ENCODE measurements at regions not wholly inside any gene's neighbourhood (a gene's known extent, or its start where the extent isn't known, plus 50 kb on each side); places are given as distances from the start of the nearest gene placed in this dataset.

DNA sequence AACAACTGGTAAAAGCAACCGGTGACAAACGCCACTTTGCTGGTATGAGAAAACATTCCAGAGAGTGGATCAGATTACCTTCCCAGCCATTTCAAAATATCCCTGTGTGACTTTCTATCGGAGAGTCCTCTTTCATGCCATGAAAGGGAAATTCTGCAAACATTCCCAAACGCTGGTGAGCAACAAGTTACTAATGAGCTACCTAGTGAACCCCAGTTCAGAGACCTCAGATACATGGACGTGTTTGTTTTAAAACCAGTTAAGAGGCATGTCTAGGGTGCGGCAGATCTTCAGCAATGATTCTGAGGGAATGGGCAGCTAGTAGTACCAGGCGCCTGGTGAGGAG lies 418.2 kb upstream of the NR2F2 start:
- H3K4me1 ChIP-seq, result no peaks in the 10 kb centered on the region
- no peak overlapping the region for H3K27ac ChIP-seq
- intact Hi-C loops (cut with DNase I), result no loop called here
- no peak overlapping the region for H3K4me3 ChIP-seq
- no peak for DNase-seq
- H3K36me3 ChIP-seq, result no peaks in the 10 kb centered on the region
- no peaks in the 10 kb centered on the region for H3K9me3 ChIP-seq
- no peak for TF ChIP-seq CTCF (IDR thresholded peaks at IDR 0.05)
- TF ChIP-seq POLR2A (IDR thresholded peaks at IDR 0.05), result no peak
- no peaks in the 10 kb centered on the region for H3K27me3 ChIP-seq
- WGBS, 2 donors, result 63 to 67% methylated on average over 5 to 7 of the region's 7 CpGs

DNA sequence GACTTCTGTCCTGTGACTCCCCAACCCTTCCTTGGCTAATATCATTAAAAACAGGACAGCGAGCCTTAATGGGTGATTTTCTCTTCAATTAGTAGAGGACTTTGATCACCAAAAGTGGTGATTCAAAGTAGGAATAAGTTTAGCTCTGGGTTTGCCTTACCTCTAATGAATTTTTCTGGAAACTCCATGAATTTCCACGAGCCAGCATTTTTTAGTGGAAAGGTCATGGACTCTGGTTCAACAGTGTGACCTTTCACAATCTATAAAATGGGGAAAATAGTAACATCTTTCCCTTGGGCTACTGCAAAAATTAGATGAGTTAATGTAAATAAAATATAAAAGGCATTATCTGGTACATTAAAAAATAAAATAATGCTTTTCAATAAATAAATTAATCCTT lies 417.8 kb upstream of the NR2F2 start:
- Histone ChIP-seq H3K27ac (no peak overlapping the region), H3K27me3 (no peaks in the 10 kb centered on the region), H3K4me3 (no peak overlapping the region), H3K36me3 (no peaks in the 10 kb centered on the region), H3K4me1 (no peaks in the 10 kb centered on the region), H3K9me3 (no peaks in the 10 kb centered on the region)
- 68 to 70% methylated on average over 2 of the region's 2 CpGs for WGBS, 2 donors
- TF ChIP-seq POLR2A (IDR thresholded peaks at IDR 0.05) (no peak), CTCF (IDR thresholded peaks at IDR 0.05) (no peak)
- DNase-seq, result no peak
- intact Hi-C loops (cut with DNase I), result no loop called here

DNA sequence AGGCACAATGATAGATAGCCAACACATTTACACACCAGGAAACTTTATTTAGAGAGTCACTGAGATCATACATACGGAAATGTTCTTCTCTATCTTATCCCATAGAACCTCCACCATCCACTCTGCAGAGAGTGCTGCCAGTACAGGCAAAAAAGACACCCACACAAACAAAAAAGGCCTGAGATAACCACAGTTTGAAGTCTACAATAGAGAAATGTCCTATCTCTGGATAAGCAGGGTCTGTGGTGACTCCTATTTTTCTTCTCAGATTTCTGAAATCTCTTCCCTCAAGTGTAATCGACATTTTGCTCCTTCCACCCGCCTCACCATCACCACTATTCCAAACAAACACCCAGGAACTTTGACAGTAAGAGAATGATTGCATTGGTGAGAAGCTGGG lies 413.9 kb upstream of the NR2F2 start:
- no peak for DNase-seq
- Histone ChIP-seq H3K36me3 (no peaks in the 10 kb centered on the region), H3K4me3 (no peak overlapping the region), H3K9me3 (no peaks in the 10 kb centered on the region), H3K4me1 (no peaks in the 10 kb centered on the region), H3K27me3 (no peaks in the 10 kb centered on the region), H3K27ac (no peak overlapping the region)
- WGBS, 2 donors, result 61 to 63% methylated on average over 3 of the region's 3 CpGs
- no peak for TF ChIP-seq CTCF (IDR thresholded peaks at IDR 0.05)
- TF ChIP-seq POLR2A (IDR thresholded peaks at IDR 0.05), result no peak
- intact Hi-C loops (cut with DNase I), result no loop called here

DNA sequence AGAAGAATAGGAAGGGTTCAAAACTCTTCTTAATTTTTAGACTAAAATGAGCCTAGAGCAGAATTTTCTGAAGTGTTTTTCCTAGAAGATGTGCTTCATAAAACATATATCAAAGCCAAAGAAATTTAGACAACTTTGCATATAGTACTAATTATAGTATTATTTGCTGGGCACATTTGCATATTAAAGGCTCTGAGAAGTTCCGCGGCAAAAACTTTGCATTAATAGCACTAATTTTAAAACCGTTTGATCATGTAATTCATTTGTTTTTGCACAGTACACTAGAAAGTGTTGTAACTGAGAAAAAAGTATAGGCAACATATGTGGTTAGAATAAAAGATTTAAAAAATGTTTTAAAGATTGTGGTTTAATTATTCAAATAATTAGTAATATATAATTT lies 412.0 kb upstream of the NR2F2 start:
- TF ChIP-seq CTCF (IDR thresholded peaks at IDR 0.05) (no peak), POLR2A (IDR thresholded peaks at IDR 0.05) (no peak)
- Histone ChIP-seq H3K4me1 (no peaks in the 10 kb centered on the region), H3K9me3 (no peaks in the 10 kb centered on the region), H3K4me3 (no peak overlapping the region), H3K36me3 (no peaks in the 10 kb centered on the region), H3K27me3 (no peaks in the 10 kb centered on the region), H3K27ac (no peak overlapping the region)
- 87 to 92% methylated on average over 3 of the region's 3 CpGs for WGBS, 2 donors
- no peak for DNase-seq
- intact Hi-C loops (cut with DNase I), result no loop called here

DNA sequence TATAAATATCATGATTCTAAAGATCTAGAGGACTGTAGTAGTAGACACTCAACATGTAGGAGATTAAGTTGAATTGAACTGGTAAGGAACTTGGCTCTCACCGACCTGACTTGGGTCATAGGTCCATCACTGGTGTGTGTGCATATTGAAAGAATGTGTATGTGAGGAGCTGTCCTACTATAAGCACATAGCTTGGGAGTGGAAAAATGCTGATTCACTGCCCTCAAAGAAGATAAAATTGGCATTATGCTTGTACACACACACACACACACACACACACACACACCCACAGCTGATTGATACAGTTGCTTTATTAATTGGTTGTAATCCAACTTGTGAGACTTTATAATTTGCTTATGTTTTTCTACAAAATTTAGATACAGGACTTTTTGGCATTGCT lies 411.0 kb upstream of the NR2F2 start:
- H3K36me3 ChIP-seq, result no peaks in the 10 kb centered on the region
- no peaks in the 10 kb centered on the region for H3K9me3 ChIP-seq
- H3K4me3 ChIP-seq, result no peak overlapping the region
- TF ChIP-seq CTCF (IDR thresholded peaks at IDR 0.05) (no peak), POLR2A (IDR thresholded peaks at IDR 0.05) (no peak)
- H3K27me3 ChIP-seq, result no peaks in the 10 kb centered on the region
- no peak overlapping the region for H3K27ac ChIP-seq
- 70 to 80% methylated on average over 1 of the region's 1 CpG for WGBS, 2 donors
- no peaks in the 10 kb centered on the region for H3K4me1 ChIP-seq
- intact Hi-C loops (cut with DNase I), result no loop called here
- DNase-seq, result no peak
